Transverse colon (tissue), 4 donors: ENCODE measurements at regions not wholly inside any gene's neighbourhood (a gene's known extent, or its start where the extent isn't known, plus 50 kb on each side); places are given as distances from the start of the nearest gene placed in this dataset.

Experiments used
- DNase-seq: peaks from one replicate; pipeline ENCODE4 v3.0.0-alpha.2; 2019
- H3K27ac ChIP-seq, 4 donors: fragments of 200-600 bp; sonication (generic); 2 replicates each; pipeline ENCODE4 v1.5.1; 2016 to 2018; ENCODE audit warnings: inconsistent platforms in 4 of 4
- H3K27me3 ChIP-seq: fragments of 200-600 bp; sonication (generic); 2 replicates; pipeline ENCODE4 v1.5.1; 2017; ENCODE audit warnings: inconsistent platforms
- H3K36me3 ChIP-seq, 4 donors: fragments of 200-600 bp; sonication (generic); 2 replicates each; pipeline ENCODE4 v1.5.1; 2017 to 2019; ENCODE audit warnings: inconsistent platforms in 4 of 4
- H3K4me1 ChIP-seq, 4 donors: fragments of 200-600 bp; sonication (generic); 2 replicates each; pipeline ENCODE4 v1.5.1; 2017 to 2020; ENCODE audit warnings: inconsistent platforms in 4 of 4
- H3K4me3 ChIP-seq, 4 donors: fragments of 200-600 bp; sonication (generic); 1 replicate in 1 of 4; 2 replicates in 3 of 4; pipeline versions ENCODE4 v1.5.1 to v1.6.1; 2017 to 2019; ENCODE audit warnings: inconsistent platforms in 4 of 4
- H3K9me3 ChIP-seq, 2 donors: fragments of 200-600 bp; sonication (generic); 2 replicates each; pipeline ENCODE4 v1.5.1; 2017 to 2019; ENCODE audit warnings: inconsistent platforms in 2 of 2
- CTCF ChIP-seq, 5 experiments: fragments of 200-600 bp in 3 of 5; fragments of 450-650 bp in 2 of 5; sonication (generic) in 3 of 5; IDR thresholded peaks; 1 replicate in 2 of 5; 2 replicates in 3 of 5; pipeline ENCODE4 v1.5.1; 2016 to 2017; ENCODE audit warnings: antibody characterized with exemption in 5 of 5, inconsistent platforms in 3 of 5, mild to moderate bottlenecking in 2 of 5, moderate library complexity in 1 of 5
- EP300 ChIP-seq: sonication (generic); formaldehyde crosslinking; IDR thresholded peaks from one replicate; pipeline ENCODE4 v1.6.1; 2017; ENCODE audit warnings: antibody characterized with exemption, low read depth
- POLR2A ChIP-seq: fragments of 450-650 bp; IDR thresholded peaks from one replicate; pipeline ENCODE4 v1.6.1; 2016; ENCODE audit warnings: antibody characterized with exemption, mild to moderate bottlenecking, moderate library complexity
- POLR2AphosphoS5 ChIP-seq, 3 donors: sonication (generic); formaldehyde crosslinking; IDR thresholded peaks; one replicate each; pipeline ENCODE4 v1.6.1; 2016; ENCODE audit warnings: antibody characterized with exemption in 3 of 3
- WGBS, 2 donors: methylation state at CpG; one replicate each; pipeline ENCODE4 v1.1.5; 2018; ENCODE audit warnings: low coverage in 1 of 2; 5-methylcytosine and 5-hydroxymethylcytosine counted together
- in situ Hi-C, 4 donors: fragments of 200-750 bp; cut with MboI; loops; one replicate each; pipeline versions ENCODE4 v1.15.0 to v1.15.1; 2017; ENCODE audit warnings: low sequenced_read_pairs in 3 of 4, low pct_ligation_motif_present in 1 of 4, low pct_unique_long_range_greater_than_20kb in 1 of 4
- intact Hi-C: fragments of 100-400 bp; cut with DNase I; formaldehyde crosslinking; loops from one replicate; pipeline ENCODE4 v1.15.1; 2023; ENCODE audit warnings: low total_unique reads

- H3K4me3 ChIP-seq: no peak overlapping the region
- H3K27ac ChIP-seq: no peak overlapping the region
- H3K36me3 ChIP-seq: no peaks in the 10 kb centered on the region
- H3K4me1 ChIP-seq: peaks cover 0 to 4% (median 0%) of the 10 kb centered on the region in 4 donors
- H3K9me3 ChIP-seq: no peaks in the 10 kb centered on the region
- H3K27me3 ChIP-seq: no peaks in the 10 kb centered on the region
- TF ChIP-seq EP300 (no peak), CTCF (IDR thresholded peaks at IDR 0.05) (no peak), POLR2A (no peak), POLR2AphosphoS5 (IDR thresholded peaks at IDR 0.05) (no peak)
- no peak for DNase-seq
- WGBS, 2 donors: 100% methylated on average over 1 of the region's 1 CpG
- intact Hi-C loops: no loop called here
- in situ Hi-C loops: no loop called here
These were observed 1415.1 kb upstream of the PRMT6 start for GRCh38 chr1:105641407-105641806.

GRCh38 chr1:105652109-105652508 lies 1404.4 kb upstream of the PRMT6 start:
- in situ Hi-C loops: no loop called here
- no peak overlapping the region for H3K27ac ChIP-seq
- no peaks in the 10 kb centered on the region for H3K36me3 ChIP-seq
- 84 to 89% methylated on average over 1 of the region's 1 CpG for WGBS, 2 donors
- no peaks in the 10 kb centered on the region for H3K9me3 ChIP-seq
- no peaks in the 10 kb centered on the region for H3K4me1 ChIP-seq
- H3K27me3 ChIP-seq: no peaks in the 10 kb centered on the region
- TF ChIP-seq EP300 (no peak), POLR2A (no peak), POLR2AphosphoS5 (IDR thresholded peaks at IDR 0.05) (no peak), CTCF (IDR thresholded peaks at IDR 0.05) (no peak)
- intact Hi-C loops: no loop called here
- DNase-seq: no peak
- no peak overlapping the region for H3K4me3 ChIP-seq

- no peak overlapping the region for H3K27ac ChIP-seq
- 50 to 64% methylated on average over 3 to 4 of the region's 4 CpGs for WGBS, 2 donors
- no peaks in the 10 kb centered on the region for H3K27me3 ChIP-seq
- H3K4me1 ChIP-seq: no peaks in the 10 kb centered on the region
- in situ Hi-C loops (no loop called here), intact Hi-C loops (no loop called here)
- no peak for DNase-seq
- H3K36me3 ChIP-seq: no peaks in the 10 kb centered on the region
- no peak for TF ChIP-seq EP300
- H3K9me3 ChIP-seq: no peaks in the 10 kb centered on the region
- H3K4me3 ChIP-seq: no peak overlapping the region
These were observed 1401.4 kb upstream of the PRMT6 start for GRCh38 chr1:105655032-105655431.

- H3K27ac ChIP-seq: no peak overlapping the region
- no peaks in the 10 kb centered on the region for H3K4me1 ChIP-seq
- intact Hi-C loops: no loop called here
- DNase-seq: no peak
- TF ChIP-seq EP300: no peak
- TF ChIP-seq POLR2A: no peak
- TF ChIP-seq POLR2AphosphoS5 (IDR thresholded peaks at IDR 0.05): no peak
- no peak for TF ChIP-seq CTCF (IDR thresholded peaks at IDR 0.05)
- in situ Hi-C loops: no loop called here
- H3K4me3 ChIP-seq: no peak overlapping the region
- WGBS, 2 donors: 67 to 70% methylated on average over 4 to 5 of the region's 5 CpGs
- no peaks in the 10 kb centered on the region for H3K27me3 ChIP-seq
- H3K36me3 ChIP-seq: no peaks in the 10 kb centered on the region
- no peaks in the 10 kb centered on the region for H3K9me3 ChIP-seq
These were observed 1392.0 kb upstream of the PRMT6 start for GRCh38 chr1:105664495-105664894.

- TF ChIP-seq POLR2A: no peak
- TF ChIP-seq EP300: no peak
- no peak for TF ChIP-seq CTCF (IDR thresholded peaks at IDR 0.05)
- TF ChIP-seq POLR2AphosphoS5 (IDR thresholded peaks at IDR 0.05): no peak
- Histone ChIP-seq H3K4me3 (no peak overlapping the region), H3K36me3 (no peaks in the 10 kb centered on the region), H3K27ac (no peak overlapping the region), H3K4me1 (no peaks in the 10 kb centered on the region), H3K27me3 (no peaks in the 10 kb centered on the region), H3K9me3 (no peaks in the 10 kb centered on the region)
- WGBS, 2 donors: 59 to 73% methylated on average over 3 of the region's 3 CpGs
- no peak for DNase-seq
- intact Hi-C loops: no loop called here
- in situ Hi-C loops: no loop called here
These were observed 1378.1 kb upstream of the PRMT6 start for GRCh38 chr1:105678334-105678733.
